Tibial artery (tissue), 4 donors: ENCODE measurements at regions not wholly inside any gene's neighbourhood (a gene's known extent, or its start where the extent isn't known, plus 50 kb on each side); places are given as distances from the start of the nearest gene placed in this dataset.

Experiments
- DNase-seq, 2 donors: peaks; one replicate each; pipeline ENCODE4 v3.0.0-alpha.2; 2019
- H3K27ac ChIP-seq, 2 donors: fragments of 200-600 bp; sonication (generic) in 1 of 2; 1 replicate in 1 of 2; 2 replicates in 1 of 2; pipeline ENCODE4 v1.5.1; 2018 to 2019; ENCODE audit warnings: mild to moderate bottlenecking in 1 of 2
- H3K27me3 ChIP-seq, 2 donors: fragments of 200-600 bp; sonication (generic) in 1 of 2; one replicate each; pipeline versions ENCODE4 v1.5.1 to v1.6.0; 2016 to 2019
- H3K36me3 ChIP-seq, 3 donors: fragments of 200-600 bp; sonication (generic) in 2 of 3; one replicate each; pipeline ENCODE4 v1.5.1; 2016 to 2019; ENCODE audit warnings: mild to moderate bottlenecking in 2 of 3
- H3K4me1 ChIP-seq, 4 donors: fragments of 200-600 bp; sonication (generic) in 2 of 4; 1 replicate in 3 of 4; 2 replicates in 1 of 4; pipeline ENCODE4 v1.5.1; 2016 to 2019
- H3K4me3 ChIP-seq, 2 donors: fragments of 200-600 bp; sonication (generic) in 1 of 2; 1 replicate in 1 of 2; 2 replicates in 1 of 2; pipeline ENCODE4 v1.5.1; 2018 to 2019; ENCODE audit warnings: mild to moderate bottlenecking in 2 of 2
- H3K9me3 ChIP-seq, 3 donors: fragments of 200-600 bp; sonication (generic) in 1 of 3; one replicate each; pipeline ENCODE4 v1.5.1; 2016 to 2019
- CTCF ChIP-seq, 2 experiments: fragments of 200-600 bp in 1 of 2; fragments of 450-650 bp in 1 of 2; IDR thresholded peaks; one replicate each; pipeline ENCODE4 v1.5.1; 2017 to 2019; ENCODE audit warnings: antibody characterized with exemption in 2 of 2, mild to moderate bottlenecking in 1 of 2, moderate library complexity in 1 of 2
- intact Hi-C: fragments of 100-400 bp; cut with DNase I; formaldehyde crosslinking; loops from one replicate; pipeline ENCODE4 v1.15.0; 2023; ENCODE audit warnings: low total_unique reads

GRCh38 chr5:97580746-97581145 lies 397.7 kb upstream of the RIOK2 start:
- no peaks in the 10 kb centered on the region for H3K9me3 ChIP-seq
- TF ChIP-seq CTCF (IDR thresholded peaks at IDR 0.05), result no peak
- no peak overlapping the region for H3K4me3 ChIP-seq
- H3K27me3 ChIP-seq, result no peaks in the 10 kb centered on the region
- H3K4me1 ChIP-seq, result no peaks in the 10 kb centered on the region
- no peak overlapping the region for H3K27ac ChIP-seq
- no peaks in the 10 kb centered on the region for H3K36me3 ChIP-seq
- intact Hi-C loops, result no loop called here
- DNase-seq, result no peak

- intact Hi-C loops, result no loop called here
- H3K4me1 ChIP-seq, result no peaks in the 10 kb centered on the region
- peaks cover 0 to 6% (median 0%) of the 10 kb centered on the region in 3 donors for H3K9me3 ChIP-seq
- H3K27me3 ChIP-seq, result no peaks in the 10 kb centered on the region
- H3K27ac ChIP-seq, result no peak overlapping the region
- no peaks in the 10 kb centered on the region for H3K36me3 ChIP-seq
- TF ChIP-seq CTCF (IDR thresholded peaks at IDR 0.05), result no peak
- no peak overlapping the region for H3K4me3 ChIP-seq
- no peak for DNase-seq
Measured at GRCh38 chr5:97591781-97592180, 408.7 kb upstream of the RIOK2 start.

GRCh38 chr5:97600486-97600885 lies 417.4 kb upstream of the RIOK2 start:
- no peaks in the 10 kb centered on the region for H3K4me1 ChIP-seq
- H3K36me3 ChIP-seq, result no peaks in the 10 kb centered on the region
- H3K27me3 ChIP-seq, result no peaks in the 10 kb centered on the region
- no peak for DNase-seq
- intact Hi-C loops, result no loop called here
- H3K9me3 ChIP-seq, result peaks cover 6 to 30% (median 25%) of the 10 kb centered on the region in 3 donors
- H3K27ac ChIP-seq, result no peak overlapping the region
- no peak for TF ChIP-seq CTCF (IDR thresholded peaks at IDR 0.05)
- no peak overlapping the region for H3K4me3 ChIP-seq

- no peak overlapping the region for H3K4me3 ChIP-seq
- no peak for DNase-seq
- no peaks in the 10 kb centered on the region for H3K27me3 ChIP-seq
- H3K27ac ChIP-seq, result no peak overlapping the region
- H3K4me1 ChIP-seq, result no peaks in the 10 kb centered on the region
- intact Hi-C loops, result no loop called here
- TF ChIP-seq CTCF (IDR thresholded peaks at IDR 0.05), result no peak
- no peaks in the 10 kb centered on the region for H3K36me3 ChIP-seq
- H3K9me3 ChIP-seq, result peaks cover 6 to 30% (median 20%) of the 10 kb centered on the region in 3 donors
Measured at GRCh38 chr5:97601651-97602050, 418.6 kb upstream of the RIOK2 start.

- no peak overlapping the region for H3K27ac ChIP-seq
- no peaks in the 10 kb centered on the region for H3K4me1 ChIP-seq
- TF ChIP-seq CTCF (IDR thresholded peaks at IDR 0.05), result no peak
- intact Hi-C loops, result no loop called here
- DNase-seq, result no peak
- no peaks in the 10 kb centered on the region for H3K27me3 ChIP-seq
- H3K9me3 ChIP-seq, result no peaks in the 10 kb centered on the region
- H3K36me3 ChIP-seq, result no peaks in the 10 kb centered on the region
- no peak overlapping the region for H3K4me3 ChIP-seq
Measured at GRCh38 chr5:97606531-97606930, 423.5 kb upstream of the RIOK2 start.

- no peak overlapping the region for H3K4me3 ChIP-seq
- intact Hi-C loops, result no loop called here
- H3K27me3 ChIP-seq, result no peaks in the 10 kb centered on the region
- no peaks in the 10 kb centered on the region for H3K9me3 ChIP-seq
- no peaks in the 10 kb centered on the region for H3K36me3 ChIP-seq
- TF ChIP-seq CTCF (IDR thresholded peaks at IDR 0.05), result no peak
- no peaks in the 10 kb centered on the region for H3K4me1 ChIP-seq
- DNase-seq, result no peak
- no peak overlapping the region for H3K27ac ChIP-seq
Measured at GRCh38 chr5:97608501-97608900, 425.5 kb upstream of the RIOK2 start.
